Right ventricle myocardium inferior (tissue), 1 donor: ENCODE measurements at regions not wholly inside any gene's neighbourhood (a gene's known extent, or its start where the extent isn't known, plus 50 kb on each side); places are given as distances from the start of the nearest gene placed in this dataset.

Experiments used
- ATAC-seq: fragments of 200-7000 bp; cut with Tn5 transposase; one replicate; pipeline ENCODE4 v1.9.1; 2020; ENCODE audit warnings: mild to moderate bottlenecking, moderate library complexity
- DNase-seq: peaks from one replicate; pipeline ENCODE4 v3.0.0; 2021; ENCODE audit errors: missing footprints
- intact Hi-C: fragments of 100-400 bp; cut with DNase I; formaldehyde crosslinking; loops from one replicate; pipeline ENCODE4 v1.11.0; 2022
- donor health status: DM: no; HTN: yes; CAD: no; lungs with severe emphysema.

- ATAC-seq (no peak), DNase-seq (no peak)
- intact Hi-C loops: no loop called here
These were observed 361.8 kb upstream of the MEIS1 start for GRCh38 chr2:66073172-66073571.

- ATAC-seq (no peak), DNase-seq (no peak)
- intact Hi-C loops: no loop called here
These were observed 364.0 kb upstream of the MEIS1 start for GRCh38 chr2:66070721-66071602.

DNA sequence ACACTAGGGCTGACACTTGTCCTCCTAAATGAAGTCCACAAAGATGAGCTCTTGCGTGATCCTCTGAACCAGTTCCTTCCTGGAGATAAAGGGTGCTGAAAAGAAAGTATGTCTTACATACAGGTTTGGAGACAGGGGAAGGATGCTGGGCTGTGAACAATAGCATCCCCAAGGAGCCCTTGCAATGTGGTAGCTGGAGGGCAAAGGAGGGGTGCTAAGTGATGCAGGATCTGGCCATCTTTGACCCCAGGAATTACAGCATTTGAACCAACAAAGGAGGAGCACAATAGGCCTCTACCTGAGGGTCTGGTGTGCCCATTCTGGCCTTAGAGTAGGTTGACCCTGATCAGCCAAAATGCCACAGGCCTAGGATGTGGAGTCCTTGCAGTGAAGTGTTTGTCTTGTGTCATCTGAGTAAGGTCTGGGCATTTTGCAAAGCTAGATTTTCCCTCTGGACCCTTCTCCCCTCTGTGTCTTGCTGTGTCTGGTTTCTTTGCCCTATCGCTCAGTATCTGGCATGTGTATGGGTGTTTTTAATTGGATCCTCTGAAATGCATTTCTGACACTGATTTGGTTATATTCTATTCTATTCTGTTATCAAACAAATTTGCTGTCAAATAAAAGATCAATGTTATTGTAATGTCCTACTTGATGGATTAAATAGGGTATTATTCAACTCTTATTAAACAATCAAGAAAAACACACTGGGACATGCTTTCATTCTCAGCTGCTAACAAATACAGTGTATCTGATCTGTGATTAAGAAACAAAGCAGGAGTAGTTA is 364.8 kb upstream of the MEIS1 start:
- ATAC-seq (no peak), DNase-seq (no peak)
- intact Hi-C loops: no loop called here

GRCh38 chr2:66066032-66066431 is 368.9 kb upstream of the MEIS1 start:
- ATAC-seq (no peak), DNase-seq (no peak)
- intact Hi-C loops: no loop called here

DNA sequence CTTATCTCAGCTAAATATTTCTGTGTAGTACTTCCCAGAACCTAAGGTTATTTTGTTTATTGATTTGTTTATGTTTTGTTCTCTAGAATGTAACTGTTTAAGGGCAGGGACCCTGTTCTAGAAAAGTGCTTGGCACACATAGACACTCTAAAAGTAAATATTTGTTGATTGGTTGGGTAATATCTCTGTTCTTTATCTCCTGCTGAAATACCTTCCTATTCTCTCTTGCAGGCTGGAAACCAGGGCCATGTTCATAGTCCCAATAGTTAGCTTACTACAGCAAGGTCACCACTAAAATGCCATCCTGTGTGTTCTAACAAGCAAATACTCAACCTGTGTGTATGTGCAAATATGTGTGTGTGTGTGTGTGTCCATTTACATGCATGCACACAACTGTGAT is 375.6 kb upstream of the MEIS1 start:
- ATAC-seq (no peak), DNase-seq (no peak)
- intact Hi-C loops: no loop called here

GRCh38 chr2:66058675-66059074 is 376.2 kb upstream of the MEIS1 start:
- no peak for DNase-seq
- intact Hi-C loops: no loop called here
- ATAC-seq: no peak

DNA sequence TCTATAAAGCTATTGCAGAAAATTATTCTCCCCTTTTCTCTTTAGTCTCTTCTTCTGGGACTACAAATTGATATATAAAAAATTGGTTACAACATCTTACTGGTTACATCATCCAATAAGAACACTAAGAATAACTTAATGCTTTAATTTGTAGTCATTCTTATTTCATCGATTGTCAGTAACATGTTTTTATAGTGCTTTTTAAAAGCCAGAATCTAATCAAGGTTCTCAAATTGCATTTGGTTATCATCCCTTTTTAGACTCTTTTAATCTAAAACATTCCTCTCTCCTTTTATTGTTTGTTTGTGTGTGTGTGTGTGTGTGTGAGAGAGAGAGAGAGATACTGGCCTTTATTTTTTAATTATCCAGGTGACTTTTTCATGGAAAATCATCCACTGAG is 377.1 kb upstream of the MEIS1 start:
- DNase-seq: no peak
- intact Hi-C loops: no loop called here
- no peak for ATAC-seq

DNA sequence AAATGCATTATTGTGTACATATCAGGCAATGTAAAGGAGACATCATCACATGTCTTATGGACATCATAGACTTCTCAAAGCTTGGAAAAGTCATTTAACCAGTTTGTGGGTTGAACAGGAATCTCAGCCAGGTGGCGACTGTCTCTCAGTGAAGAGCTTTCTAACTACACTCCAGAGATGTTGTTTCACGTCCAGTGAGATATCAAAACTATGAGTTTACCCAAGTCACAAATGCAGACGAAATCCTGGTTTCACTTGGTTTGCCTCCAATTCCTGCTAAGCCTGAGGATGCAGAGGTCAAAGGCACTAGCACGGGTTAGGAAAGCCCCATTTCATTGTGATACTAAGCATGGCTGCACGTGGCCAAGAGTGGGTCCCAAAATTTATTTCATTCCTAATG is 384.5 kb upstream of the MEIS1 start:
- ATAC-seq (no peak), DNase-seq (no peak)
- intact Hi-C loops: no loop called here

DNA sequence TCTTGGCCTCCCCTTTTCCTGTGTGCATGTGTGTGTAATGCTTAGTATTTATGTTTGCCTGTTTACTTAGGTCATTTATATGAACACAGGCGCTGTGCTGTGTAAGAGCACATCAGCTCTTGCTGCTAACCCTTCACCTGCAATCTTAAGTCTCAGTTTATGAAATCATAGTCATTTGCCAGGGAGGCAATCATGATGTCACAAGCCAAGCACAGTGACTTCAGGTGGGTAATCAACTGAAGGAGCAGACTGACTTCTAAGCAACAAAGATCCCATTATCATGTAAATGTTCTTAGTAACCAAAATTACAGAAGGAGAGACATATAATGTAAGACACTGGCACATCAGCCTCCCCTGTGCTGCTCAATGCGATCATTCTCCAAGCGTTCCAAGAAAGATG is 386.3 kb upstream of the MEIS1 start:
- intact Hi-C loops: no loop called here
- ATAC-seq (no peak), DNase-seq (no peak)

DNA sequence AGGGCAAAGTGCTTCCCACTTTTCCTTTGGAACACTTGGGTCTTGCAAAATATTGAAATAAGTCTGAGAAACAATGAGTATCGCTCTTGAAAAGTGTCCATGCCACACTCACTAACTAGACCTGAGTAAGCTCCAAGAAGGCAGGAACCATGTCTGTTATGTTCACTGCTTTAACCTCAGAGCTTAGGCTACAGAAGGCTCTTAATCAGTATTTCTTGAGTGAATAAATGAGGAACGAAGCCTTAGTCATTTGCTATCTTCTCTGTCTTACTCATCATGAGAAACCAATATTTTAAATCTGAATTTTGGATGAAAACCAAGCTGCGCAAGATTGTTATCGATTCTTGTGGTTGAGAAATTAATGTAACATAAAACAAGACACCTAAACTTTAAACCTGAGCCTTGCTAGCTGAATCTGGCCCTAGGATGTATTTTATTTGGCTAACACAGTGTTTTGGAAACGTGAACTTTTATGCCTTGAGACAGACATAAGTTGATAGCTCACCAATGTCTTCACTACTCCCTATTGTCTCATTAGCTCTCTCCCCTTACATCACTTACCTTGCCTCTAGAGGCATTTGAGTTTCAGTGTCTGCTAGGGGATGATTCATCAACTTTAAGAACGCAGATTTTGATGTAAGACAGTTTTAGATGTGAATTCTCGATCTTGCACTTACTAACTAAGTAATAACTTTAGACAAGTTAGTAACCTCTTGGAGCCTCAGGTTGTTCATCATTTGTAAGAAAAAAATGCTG is 392.8 kb upstream of the MEIS1 start:
- intact Hi-C loops: no loop called here
- no peak for ATAC-seq

DNA sequence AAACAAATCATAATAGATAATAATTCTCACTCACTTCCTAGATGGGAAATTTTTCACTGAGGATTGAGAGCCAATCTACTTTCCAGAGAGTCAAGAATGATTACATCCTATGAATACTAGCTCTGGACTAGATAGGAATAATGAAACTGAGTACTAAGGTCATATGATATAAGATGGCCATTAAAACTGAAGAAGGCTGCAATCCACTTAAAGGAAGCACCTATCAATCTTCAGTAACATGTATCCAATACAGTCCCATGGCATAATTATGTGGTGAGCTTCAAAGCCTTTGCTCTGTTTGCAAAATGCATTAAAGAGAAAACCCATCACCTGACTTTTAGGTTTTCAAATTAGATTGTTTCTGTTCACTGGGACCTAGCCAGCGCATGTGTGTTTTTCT is 398.0 kb upstream of the MEIS1 start:
- ATAC-seq (no peak), DNase-seq (no peak)
- intact Hi-C loops: no loop called here

More for the DNA sequence above, 392.8 kb upstream of the MEIS1 start:
- no peak for DNase-seq

GRCh38 chr2:66034467-66034866 is 400.5 kb upstream of the MEIS1 start:
- no peak for DNase-seq
- no peak for ATAC-seq
- intact Hi-C loops: no loop called here

- DNase-seq: no peak
- no peak for ATAC-seq
- intact Hi-C loops: no loop called here
These were observed 402.6 kb upstream of the MEIS1 start for GRCh38 chr2:66032226-66032775.

DNA sequence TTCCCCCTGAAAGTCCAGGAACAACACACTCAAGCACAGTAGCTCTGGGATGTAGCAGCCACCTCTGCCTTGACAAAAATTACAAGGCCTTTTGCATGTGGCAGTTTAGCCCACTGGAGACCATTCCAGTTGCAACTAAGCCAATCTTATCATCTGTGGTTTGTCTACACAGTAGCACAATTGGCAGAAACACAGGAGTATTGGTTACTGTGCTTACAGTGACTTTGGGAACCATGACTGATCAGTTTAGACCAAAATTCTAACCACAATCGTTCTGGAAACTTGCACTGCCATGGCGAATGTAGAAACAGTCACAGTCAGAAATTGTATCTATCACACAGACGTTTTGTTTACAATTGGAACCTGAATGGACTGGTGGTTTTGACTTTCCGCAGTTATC is 403.7 kb upstream of the MEIS1 start:
- intact Hi-C loops: no loop called here
- ATAC-seq (no peak), DNase-seq (no peak)

- ATAC-seq (no peak), DNase-seq (no peak)
- intact Hi-C loops: no loop called here
These were observed 404.4 kb upstream of the MEIS1 start for GRCh38 chr2:66030553-66030952.

- no peak for DNase-seq
- intact Hi-C loops: no loop called here
- no peak for ATAC-seq
These were observed 410.5 kb upstream of the MEIS1 start for GRCh38 chr2:66024391-66024790.

- intact Hi-C loops: no loop called here
- ATAC-seq (no peak), DNase-seq (no peak)
These were observed 413.6 kb upstream of the MEIS1 start for GRCh38 chr2:66021296-66021695.

GRCh38 chr2:66017763-66018162 is 417.2 kb upstream of the MEIS1 start:
- no peak for DNase-seq
- intact Hi-C loops: no loop called here
- no peak for ATAC-seq

DNA sequence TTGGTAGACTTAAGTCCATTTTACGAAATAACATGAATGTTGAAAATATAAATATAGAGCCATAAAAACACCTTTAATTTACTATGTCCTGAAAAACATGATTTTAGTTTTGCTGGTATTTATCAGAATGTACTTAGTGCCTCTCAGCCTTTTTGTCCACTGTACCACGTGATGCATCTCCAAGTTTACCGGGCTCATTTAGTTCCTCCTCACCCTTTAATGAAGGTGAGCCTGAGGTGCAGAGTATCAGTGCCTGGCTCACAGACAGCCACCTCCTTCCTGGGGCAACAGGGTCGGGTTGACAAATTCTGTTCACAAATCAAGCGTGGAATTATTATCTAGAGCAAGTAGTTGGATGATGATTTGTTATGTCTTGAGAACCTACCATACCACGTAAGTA is 420.5 kb upstream of the MEIS1 start:
- ATAC-seq (no peak), DNase-seq (no peak)
- intact Hi-C loops: no loop called here
